HEK293T (cell line): ENCODE measurements at regions not wholly inside any gene's neighbourhood (a gene's known extent, or its start where the extent isn't known, plus 50 kb on each side); places are given as distances from the start of the nearest gene placed in this dataset.

Source experiments
- BHLHE40 ChIP-seq: fragments of 450-650 bp; IDR thresholded peaks from 2 replicates; pipeline ENCODE4 v1.6.1; 2016; ENCODE audit warnings: mild to moderate bottlenecking, moderate library complexity, borderline replicate concordance
- CTBP1 ChIP-seq: fragments of 450-650 bp; IDR thresholded peaks from 2 replicates; pipeline ENCODE4 v1.6.1; 2016; ENCODE audit warnings: borderline replicate concordance
- HDGF ChIP-seq: fragments of 450-650 bp; IDR thresholded peaks from 2 replicates; pipeline ENCODE4 v1.6.1; 2017; ENCODE audit warnings: antibody characterized with exemption, borderline replicate concordance

DNA sequence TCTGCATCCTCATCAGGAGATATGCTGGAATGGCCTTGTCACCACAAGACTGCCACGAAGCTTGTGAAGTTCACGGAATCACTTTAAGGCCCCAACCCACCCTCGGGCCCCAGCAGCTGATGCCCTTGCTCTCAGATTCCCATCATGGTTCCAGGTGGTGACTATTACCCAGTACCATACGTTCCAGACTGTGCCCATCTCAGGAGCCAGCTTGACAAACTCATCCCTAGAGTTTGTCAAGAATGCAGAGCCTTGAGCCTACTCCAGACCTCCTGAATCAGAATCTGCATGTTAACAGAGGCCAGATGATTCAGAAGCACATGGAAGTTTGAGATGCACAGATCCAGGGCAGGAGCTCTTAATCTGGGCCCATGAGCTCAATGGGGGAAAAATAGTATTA is 53.9 kb upstream of the RBM15 start:
- no peak for TF ChIP-seq CTBP1
- TF ChIP-seq BHLHE40 = no peak
- no peak for TF ChIP-seq HDGF
